GM18507 (cell line): ENCODE measurements at regions not wholly inside any gene's neighbourhood (a gene's known extent, or its start where the extent isn't known, plus 50 kb on each side); places are given as distances from the start of the nearest gene placed in this dataset.
A peak's percentile ranks its signal among the peaks of the same experiment; 100 is the strongest.

Experiments
- DNase-seq: peaks from one replicate; pipeline ENCODE4 v3.0.0; 2011; ENCODE audit warnings: low read depth; ENCODE audit not compliant: insufficient read length; ENCODE audit errors: extremely low spot score
- FAIRE-seq: peaks from 2 replicates; lab custom pipeline; 2011; peaks lifted over from hg19 to GRCh38; lab: Jason Lieb, UNC

DNA sequence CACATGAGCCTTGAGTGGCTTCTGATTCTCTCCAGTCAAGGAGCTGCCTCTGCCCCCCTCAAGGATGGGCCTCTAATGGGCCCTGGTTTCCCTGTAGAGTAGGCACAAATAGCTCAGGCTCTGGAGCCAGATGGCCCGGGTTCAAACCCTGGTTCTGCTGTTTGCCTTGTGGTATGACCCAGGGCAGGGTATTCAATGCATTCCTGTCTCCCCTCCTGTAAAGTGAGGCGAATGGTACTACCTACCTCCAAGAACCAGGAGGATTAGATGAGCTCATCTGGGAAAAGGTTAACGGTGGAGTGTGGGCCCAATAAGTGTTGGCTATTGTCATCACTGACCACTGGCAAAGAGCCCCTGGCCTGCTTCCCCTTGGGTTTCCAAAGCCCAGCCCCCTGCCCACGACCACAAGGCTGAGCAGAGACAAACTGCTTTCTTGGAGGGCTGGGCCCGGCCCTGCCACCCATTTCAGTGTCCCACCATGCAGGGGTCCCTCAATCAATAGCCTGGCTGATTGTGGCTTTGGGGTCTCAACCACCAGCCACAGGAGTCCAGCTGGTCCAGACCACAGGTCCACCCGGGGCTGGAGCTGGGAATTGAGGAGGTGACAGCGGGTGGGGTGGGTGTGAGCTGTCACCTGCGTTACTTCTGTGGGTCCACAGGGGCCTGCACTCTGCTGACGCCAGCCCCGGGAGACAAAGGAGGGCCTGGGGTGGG, 115.6 kb upstream of the RUNX3 start:
- FAIRE-seq (no peak), DNase-seq (no peak)

DNA sequence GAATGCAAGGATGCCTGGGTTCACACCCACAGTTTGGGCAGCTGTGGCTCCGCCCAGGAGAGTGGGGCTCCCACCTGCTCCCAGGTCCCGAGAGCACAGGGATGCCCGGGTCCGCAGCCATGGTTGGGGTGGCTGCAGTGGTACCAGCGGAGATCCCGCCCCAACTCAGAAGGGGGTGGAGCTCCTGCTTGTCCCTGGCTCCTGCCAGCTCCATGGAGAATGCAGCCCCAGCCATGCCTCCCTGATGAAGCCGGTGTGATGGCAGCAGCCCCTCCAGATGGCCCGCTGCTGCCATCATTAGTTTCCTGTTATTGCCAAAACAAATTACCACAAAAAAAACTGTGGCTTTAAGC, 113.1 kb upstream of the RUNX3 start:
- FAIRE-seq = no peak
- DNase-seq = no peak

DNA sequence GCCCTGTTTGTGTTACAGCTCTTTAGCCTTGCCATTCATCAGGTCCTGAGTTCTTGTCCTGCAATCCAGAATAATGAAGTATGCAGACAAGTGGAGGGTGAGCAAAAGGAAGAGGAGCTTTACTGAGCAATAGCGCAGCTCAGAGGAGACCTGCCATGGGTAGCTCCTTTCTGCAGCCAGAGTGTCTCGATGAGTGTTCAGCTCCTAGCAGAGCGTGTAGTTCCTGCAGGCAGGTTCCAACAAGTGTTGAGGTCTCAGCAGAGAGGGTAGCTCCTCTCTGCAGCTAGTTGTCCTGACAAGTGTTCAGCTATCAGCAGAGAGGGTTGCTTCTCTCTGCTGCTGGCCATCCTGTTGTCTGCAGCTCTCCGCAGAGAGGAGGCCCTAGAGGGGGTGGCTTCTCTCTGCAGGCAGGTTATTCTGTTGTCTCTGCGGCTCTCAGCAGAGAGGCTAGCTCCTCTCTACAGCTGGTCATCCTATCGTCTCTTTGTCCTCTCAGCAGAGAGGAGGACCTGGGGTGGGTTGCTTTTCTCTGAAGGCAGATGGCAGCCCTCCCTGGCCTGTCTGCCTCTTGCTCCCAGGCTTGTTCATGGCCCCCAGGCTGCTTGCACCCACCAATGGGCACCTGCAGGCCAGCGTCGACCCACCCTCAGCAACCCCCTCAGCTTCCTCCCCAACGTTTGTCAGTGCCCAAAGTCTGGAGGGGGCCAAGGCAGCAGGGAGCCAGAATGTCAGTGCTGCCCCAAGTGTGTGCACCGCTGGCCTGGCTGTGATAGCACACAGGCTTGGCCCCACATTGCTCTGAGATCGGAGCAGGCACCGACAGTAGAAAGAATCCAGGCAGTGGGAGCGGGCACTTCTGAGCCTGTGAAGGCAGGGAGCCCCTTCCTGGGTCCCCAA, 112.5 kb upstream of the RUNX3 start:
- DNase-seq (no peak), FAIRE-seq (no peak)

DNA sequence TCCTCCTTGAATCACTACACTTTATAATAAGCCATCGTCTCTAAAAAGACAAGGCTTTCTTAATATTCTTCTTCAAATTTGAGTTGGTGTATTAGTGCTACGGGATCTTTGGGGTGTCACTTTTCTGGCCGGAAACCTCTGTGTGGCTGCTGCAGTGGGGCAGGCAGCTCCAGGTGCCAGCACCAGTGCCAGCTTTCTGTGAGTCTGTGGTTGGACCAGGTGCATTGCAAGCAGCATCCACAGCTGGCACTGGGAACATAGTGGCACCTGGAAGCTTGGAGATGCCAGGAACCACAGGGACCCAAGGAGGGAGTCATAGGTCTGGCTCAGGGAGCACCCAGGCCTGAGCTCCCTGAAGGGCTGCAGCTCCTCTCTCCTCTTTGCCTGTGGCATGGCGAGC, 111.8 kb upstream of the RUNX3 start:
- no peak for FAIRE-seq
- no peak for DNase-seq

DNA sequence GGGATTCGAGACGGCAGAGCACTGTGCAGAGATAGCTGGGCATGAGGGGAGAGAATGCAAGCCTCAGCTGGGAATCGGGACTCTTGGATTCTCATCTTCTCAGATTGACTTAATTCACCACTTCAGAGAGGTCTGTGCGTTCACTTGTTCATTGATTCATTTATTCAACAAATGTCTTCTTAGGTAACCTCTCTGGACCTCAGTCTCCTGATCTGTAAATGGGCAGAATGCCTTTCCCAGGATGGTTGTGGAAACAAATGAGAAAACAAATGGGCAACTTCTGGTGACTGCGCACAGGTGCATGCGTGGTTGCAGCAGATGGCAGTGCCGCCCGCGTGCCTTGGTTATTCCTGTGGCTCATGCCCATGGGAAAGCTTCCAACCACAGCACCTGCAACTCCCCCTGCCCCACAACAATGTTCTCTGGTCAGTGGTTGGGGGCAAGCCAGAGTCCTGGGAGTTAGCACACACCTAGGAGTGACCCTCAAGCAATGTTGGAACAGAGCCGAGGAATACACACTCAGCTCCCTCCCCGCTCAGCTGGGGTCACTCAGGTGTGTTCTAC, 110.1 kb upstream of the RUNX3 start:
- FAIRE-seq = no peak
- DNase-seq = no peak

DNA sequence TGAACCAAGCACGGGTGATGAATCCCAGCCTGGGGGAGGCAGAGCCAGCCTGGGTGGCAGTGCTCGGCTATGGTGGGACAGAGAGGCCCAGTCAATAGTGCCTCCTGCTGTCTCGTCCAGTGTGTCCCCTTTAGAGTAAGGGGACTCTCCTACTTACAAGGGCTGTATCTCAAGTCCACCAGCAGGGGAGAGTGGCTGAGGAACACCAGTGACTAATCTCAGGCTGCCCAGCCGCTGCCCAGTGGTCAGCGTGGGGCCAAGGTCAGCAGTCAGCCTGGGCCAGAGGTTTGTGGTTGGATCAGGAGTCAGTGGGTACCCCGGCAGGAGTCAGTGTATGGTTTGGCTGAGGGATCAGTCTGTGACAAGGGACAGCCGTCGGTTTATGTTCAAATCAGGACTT, 109.2 kb upstream of the RUNX3 start:
- FAIRE-seq (no peak), DNase-seq (no peak)

DNA sequence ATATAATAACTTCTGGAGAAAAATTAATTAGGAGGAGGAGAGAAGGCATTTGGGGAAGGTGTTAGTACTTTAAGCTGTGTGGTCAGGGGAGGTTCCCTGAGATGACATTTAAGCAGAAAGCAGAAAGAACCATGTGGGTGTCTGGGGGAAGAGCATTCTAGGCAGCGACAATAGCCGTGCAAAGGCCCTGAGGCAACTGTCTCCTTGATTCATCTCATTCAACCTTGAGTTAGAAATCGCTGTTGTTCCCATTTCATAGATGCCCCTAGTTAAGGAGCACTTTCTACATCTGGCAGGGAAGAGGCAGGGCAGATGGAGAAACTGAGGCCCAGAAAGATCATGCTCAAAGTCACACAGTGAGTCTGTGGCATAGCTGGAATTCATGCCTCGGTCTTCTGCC, 108.6 kb upstream of the RUNX3 start:
- DNase-seq (no peak), FAIRE-seq (no peak)

DNA sequence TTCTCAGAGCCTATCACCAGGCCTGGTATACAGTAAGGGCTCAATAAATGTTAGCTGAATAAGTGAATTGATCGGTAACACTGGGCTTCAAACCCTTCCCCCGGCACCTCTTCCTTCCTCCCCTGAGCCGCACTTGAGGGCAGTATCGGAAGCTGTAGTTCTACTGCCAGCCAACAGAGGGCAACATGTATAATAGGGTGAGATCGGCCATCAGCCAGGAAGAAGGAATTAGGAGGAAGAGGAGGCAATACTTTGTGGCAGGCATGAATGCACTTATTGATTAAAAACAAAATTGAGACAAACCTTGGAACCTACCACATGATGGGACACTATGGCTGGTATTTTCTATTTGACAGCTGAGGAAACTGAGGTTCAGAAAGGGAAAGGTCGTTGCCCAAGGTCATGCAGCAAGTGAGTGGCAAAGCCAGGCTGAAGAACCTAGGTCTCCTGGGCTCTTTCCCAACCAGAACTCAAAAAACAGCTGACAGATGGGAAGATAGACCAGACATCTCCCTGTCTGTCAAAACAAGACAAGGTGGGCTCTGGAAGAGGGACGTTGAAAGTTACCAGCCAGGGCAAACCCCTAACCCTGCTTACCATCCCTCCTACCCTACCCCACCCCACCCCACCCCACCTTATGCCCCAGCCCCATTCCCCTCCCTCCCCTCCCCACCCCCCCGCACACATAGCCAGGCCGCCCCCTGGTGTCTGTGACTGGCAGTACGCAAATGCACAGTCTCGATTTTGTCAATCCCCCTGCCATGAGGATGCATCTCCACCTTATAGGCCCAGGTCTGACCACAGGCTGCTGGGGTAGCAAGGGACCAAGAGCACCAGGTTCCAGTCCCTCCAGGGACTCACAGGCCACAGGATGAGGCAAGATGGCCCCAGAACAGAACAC, 107.3 kb upstream of the RUNX3 start:
- FAIRE-seq (peak; percentile 93), DNase-seq (peak; percentile 57)

DNA sequence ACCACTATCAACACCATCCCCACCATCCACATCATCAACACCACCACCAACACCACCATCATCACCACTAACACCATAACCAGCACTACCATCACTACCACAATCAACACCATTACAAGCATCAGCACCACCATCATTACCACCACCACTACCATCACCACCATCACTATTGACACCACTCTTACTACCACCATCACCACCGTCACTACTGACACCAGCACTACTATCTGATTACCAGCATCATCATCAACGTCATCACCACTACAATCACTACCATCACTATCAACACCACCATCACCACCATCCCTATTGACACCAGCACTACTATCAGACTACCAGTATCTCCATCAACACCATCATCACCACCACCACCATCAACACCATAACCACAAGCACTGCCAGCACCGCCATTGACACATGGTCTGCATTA, 106.1 kb upstream of the RUNX3 start:
- DNase-seq (no peak), FAIRE-seq (no peak)

DNA sequence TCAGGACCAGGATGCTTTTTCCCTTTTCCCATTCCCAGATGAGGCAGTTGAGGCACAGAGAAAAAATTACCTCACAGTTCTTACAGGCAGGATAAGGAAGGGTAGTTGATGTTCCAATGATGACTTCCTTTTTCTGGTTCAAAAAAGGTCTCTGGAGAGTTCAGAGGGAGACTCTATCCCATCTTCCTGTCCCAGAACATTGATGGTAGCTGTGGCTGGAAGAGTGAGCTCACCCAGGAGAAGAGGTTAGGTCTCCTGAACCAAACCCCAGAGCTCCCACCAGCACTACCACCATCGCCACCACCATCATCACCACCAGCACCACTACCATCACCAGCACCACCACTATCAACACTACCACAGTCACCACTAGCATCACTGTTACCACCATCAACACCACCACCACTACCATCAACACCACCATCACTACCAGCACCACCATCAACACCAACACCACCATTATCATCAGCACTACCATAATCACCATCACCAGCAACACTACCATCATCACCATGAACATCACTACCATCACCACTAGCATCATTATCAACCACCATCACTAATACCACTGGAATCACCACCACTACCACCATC, 105.5 kb upstream of the RUNX3 start:
- DNase-seq = no peak
- no peak for FAIRE-seq

DNA sequence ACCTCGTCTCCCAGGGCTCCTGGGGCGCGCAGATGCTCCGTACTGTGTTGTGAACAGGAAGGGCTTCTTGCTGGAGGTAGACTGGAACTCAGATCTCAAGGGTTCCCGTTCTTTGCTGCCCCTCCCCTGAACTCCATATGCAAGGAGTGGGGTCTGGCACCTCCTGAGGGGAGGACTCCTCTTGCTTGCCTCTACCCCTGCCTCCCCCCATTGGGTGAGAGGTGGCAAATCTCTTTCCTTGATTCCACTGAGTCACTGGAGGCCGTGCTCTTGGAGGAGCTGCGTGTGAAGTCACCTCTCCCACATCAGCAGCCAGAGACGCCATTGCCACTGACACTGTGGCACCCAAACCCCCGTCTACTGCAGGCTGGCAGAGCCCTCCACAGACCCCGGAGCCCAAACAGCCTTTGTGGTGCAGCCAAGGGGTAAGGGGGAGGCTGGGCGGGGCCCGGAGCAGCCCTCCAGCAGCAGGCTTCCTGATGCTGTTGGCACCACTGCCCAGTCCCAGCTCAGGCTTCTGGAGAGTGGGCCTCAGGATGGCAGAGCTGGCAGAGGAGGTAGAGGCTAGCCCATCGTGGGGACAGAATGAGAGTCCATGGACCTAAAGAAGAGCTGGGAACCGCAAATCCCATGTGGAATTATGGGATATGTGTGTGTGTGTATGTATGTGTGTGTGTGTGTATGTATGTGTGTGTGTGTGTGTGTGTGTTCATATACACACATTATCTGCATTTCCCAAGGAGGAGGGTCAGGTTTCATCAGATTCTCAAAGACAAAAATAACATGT, 104.9 kb upstream of the RUNX3 start:
- no peak for DNase-seq
- FAIRE-seq = no peak

DNA sequence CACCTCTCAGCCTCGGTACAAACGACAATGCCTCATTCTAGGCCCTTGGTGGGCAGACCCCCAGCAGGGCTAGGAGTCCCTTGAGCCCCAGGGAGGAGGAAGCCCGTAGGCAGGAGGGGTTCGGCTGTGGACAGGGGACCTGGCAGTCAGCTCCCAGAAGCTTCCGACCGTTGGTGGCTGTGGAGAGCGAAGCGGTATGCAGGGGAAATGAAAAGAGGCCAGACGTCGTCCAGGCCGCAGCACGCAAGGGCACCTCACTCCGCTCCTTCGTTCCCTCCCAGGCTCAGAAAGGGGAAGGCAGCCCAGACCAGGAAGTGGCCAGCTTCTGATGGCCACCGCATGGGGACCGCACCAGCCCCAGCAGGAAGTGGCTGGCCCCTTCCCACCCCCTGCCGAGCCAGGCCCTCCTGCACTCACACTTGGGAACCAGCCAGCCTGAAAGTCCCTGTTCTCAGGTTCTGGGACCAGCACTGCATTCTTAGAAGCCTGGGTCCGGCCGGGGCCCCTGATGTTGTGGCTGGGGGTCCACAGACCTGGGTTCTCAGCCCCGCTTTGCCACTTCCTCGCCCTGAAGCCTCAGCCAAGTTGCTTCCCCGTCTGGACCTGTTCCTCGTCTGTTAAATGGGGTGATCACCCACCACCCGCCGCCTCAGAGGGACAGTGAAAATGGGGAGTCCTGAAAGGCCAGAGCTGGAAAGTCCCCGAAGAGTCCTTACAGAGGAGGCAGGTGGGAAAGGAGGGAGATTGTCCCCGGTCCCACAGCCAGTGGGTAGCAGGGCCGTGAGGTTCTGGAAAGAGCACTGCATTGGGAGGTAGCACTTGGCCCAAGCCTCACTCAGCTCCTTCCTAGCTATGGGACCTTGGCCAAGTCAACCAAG, 104.0 kb upstream of the RUNX3 start:
- DNase-seq (no peak), FAIRE-seq (peak; percentile 93)

DNA sequence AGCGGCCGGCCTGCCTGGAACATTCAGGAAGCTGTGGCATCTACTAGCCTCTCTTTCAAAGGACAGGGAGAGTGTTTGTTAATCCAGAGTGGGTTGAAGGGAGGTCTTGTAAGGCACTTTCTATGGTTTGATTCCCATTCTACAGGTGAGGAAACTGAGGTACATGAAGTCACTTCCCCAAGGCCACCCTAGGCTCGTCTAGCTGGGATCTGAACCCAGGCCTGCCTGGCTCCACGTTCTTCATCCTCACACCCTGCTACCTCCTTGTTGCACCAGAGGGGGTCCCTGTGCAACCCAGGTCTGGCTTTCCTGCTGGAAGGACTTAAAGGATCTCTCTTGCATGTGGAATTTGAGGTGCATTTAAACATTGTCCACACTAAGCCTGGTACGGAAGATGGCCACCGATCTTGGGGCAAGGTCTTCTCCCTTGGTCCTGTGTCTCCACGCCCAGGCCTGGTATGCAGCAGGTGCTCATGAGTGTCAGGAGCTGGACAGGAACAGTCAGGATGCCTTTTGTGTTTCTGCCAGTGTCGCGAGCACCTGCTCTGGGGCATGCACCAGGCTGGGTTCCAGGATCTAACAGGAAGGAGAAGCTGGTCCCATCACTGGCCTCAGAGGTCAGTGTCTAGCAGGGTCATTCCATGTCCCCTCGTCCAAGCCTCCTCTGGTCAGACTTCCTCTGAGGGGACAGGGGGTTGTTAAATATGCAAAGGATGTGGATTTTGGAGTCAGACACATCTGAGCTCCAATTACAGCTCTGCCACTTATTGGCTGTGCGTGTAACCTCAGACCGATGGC, 103.2 kb upstream of the RUNX3 start:
- FAIRE-seq (no peak), DNase-seq (no peak)

DNA sequence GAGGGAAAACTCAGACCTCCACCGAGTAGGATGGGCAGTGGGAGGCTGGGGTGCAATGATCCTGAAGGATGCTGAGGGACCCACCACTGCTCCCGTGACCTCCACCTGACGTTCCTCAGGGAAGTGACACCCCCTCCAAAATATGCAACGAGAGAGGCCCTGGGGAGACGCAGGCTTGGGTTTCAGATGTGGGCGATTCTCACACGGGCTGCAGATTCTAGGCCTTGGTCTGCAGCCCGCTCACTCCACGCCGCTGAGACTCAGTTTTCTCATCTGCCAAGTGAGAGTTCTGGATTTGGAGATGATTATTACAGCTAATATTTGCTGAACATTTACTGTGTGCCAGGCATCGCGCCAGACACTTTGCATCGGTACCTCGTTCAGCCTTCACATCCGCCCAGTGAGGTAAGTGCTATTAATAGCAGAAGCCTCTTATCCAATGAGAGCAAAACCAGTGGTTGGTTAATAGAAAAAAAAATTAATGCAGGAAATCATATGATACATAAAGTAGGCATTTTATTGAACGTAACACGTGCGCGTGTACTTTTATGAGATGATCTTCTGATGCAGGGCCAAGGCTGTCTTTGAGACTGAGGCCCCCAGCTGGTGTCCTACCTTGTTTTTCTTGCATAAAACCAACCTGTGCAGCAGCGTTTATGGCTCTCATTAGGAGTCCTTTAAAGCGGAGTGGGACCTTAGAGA, 102.0 kb upstream of the RUNX3 start:
- DNase-seq = no peak

DNA sequence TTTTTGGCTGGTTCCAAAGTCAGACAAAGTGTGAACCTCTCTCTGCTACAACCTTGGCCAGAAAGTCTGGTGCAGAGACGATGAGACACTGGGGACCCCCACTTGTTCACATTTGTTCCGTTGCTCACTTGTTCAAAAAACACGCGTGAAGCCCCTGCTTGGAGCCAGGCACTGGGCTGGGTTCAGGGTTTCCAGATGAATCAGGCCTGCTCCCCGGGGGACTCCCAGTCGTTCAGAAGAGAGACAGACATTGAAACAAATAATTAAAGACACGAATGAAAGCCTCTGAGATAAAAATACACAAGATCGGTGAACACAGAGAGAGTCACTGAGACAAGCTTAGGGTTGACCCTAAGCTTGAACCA, 101.5 kb upstream of the RUNX3 start:
- FAIRE-seq (no peak), DNase-seq (no peak)

More for the DNA sequence above, 102.0 kb upstream of the RUNX3 start:
- FAIRE-seq = no peak
